ENCODE measurements at regions not wholly inside any gene's neighbourhood (a gene's known extent, or its start where the extent isn't known, plus 50 kb on each side); places are given as distances from the start of the nearest gene placed in this dataset.

DNA sequence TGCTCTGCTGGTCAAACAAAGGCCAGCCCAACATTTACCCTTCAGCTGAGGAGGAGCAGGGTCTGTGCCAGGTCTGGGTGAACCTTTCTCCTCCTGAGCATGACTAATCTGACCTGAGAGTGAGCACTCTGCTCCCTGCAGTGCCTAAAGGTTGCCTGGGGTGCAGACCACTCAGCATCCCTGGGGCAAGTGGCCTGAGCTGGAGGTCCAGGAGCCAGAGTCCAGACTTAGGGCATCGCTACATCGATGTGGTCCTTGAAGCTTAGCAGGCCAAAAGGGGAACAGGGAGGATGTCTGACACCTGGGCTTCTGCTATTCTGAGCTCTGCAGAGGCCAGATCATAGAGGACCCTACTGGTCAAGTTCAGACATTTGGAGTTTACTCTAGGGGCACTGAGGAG lies 119.1 kb downstream of the FAM43A start:
- no peak overlapping the region for H3K4me3 ChIP-seq (replicated peaks; ENCODE audit: low read depth, low read length)
- no peaks in the 10 kb centered on the region for H3K36me3 ChIP-seq (ENCODE audit: control insufficient read depth, insufficient read depth, low read length)
- DNase-seq (ENCODE audit: extremely low read depth, insufficient read length) = no peak
- TF ChIP-seq, protein P1, sequence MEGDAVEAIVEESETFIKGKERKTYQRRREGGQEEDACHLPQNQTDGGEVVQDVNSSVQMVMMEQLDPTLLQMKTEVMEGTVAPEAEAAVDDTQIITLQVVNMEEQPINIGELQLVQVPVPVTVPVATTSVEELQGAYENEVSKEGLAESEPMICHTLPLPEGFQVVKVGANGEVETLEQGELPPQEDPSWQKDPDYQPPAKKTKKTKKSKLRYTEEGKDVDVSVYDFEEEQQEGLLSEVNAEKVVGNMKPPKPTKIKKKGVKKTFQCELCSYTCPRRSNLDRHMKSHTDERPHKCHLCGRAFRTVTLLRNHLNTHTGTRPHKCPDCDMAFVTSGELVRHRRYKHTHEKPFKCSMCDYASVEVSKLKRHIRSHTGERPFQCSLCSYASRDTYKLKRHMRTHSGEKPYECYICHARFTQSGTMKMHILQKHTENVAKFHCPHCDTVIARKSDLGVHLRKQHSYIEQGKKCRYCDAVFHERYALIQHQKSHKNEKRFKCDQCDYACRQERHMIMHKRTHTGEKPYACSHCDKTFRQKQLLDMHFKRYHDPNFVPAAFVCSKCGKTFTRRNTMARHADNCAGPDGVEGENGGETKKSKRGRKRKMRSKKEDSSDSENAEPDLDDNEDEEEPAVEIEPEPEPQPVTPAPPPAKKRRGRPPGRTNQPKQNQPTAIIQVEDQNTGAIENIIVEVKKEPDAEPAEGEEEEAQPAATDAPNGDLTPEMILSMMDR (IDR thresholded peaks at IDR 0.05; ENCODE audit: insufficient read depth, low read length, poor library complexity, severe bottlenecking) = no peak
- H3K27me3 ChIP-seq (replicated peaks; ENCODE audit: control insufficient read depth, insufficient read depth, low read length) = peaks cover 4% of the 10 kb centered on the region; the same call in 1 of the 2 replicates

DNA sequence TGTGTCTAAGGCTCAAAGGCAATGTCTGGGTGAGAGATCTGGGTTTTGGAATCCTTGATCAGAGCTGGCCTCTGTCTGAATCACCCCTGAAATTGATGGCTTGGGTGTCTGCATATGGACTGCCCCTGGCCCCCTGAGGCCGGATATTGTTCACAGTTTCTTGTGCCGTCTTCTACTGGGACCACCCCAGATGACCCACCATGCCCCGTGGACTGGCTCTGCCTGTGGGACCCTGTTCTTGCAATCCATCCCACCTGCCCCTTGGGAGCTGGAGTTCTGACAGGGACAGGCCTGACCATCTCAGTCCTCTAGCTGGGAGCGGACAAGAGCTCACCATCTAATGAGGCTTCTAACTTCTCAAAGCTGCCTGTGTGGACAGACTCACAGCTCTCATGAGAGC lies 119.9 kb downstream of the FAM43A start:
- no peak for DNase-seq (ENCODE audit: extremely low read depth, insufficient read length)
- peaks cover 4% of the 10 kb centered on the region; the same call in 1 of the 2 replicates for H3K27me3 ChIP-seq (replicated peaks; ENCODE audit: control insufficient read depth, insufficient read depth, low read length)
- no peak overlapping the region for H3K4me3 ChIP-seq (replicated peaks; ENCODE audit: low read depth, low read length)
- no peaks in the 10 kb centered on the region for H3K36me3 ChIP-seq (ENCODE audit: control insufficient read depth, insufficient read depth, low read length)
- TF ChIP-seq, protein P1 (IDR thresholded peaks at IDR 0.05; ENCODE audit: insufficient read depth, low read length, poor library complexity, severe bottlenecking) = no peak

DNA sequence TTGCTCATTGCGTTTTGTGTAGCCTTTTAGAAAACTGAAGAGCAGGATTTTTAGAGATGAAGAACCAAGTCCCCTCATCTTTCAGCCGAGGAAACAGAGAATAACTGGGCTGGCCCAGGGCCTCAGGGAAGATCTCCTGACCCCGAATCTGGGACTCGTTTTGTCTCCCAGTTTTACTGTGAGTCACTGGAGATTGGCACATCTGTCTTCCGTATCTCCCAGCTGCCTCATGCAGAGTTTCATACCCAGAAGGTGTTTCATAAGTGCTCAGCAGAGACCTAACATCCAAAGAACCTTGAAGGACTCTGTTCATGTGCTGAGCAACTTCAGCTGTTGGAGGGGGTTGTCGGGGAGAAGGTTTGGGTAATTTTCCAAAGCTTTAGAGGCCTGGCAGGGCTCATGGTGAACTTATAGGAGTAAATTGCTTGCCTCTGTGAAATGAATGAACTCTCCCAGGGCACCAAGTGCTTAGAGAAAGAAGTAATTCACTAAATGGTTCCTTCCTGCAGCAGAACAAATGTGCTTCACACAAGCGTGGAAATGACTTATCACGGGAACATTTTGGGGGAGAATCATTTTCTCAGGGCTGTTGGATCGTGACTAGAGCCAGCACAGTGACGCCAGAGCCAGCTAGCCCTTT lies 121.4 kb downstream of the FAM43A start:
- TF ChIP-seq, protein P1 (IDR thresholded peaks at IDR 0.05; ENCODE audit: insufficient read depth, low read length, poor library complexity, severe bottlenecking) = no peak
- H3K27me3 ChIP-seq (replicated peaks; ENCODE audit: control insufficient read depth, insufficient read depth, low read length) = peaks cover 4% of the 10 kb centered on the region
- no peak for DNase-seq (ENCODE audit: extremely low read depth, insufficient read length)
- no peaks in the 10 kb centered on the region for H3K36me3 ChIP-seq (ENCODE audit: control insufficient read depth, insufficient read depth, low read length)
- H3K4me3 ChIP-seq (replicated peaks; ENCODE audit: low read depth, low read length) = no peak overlapping the region

DNA sequence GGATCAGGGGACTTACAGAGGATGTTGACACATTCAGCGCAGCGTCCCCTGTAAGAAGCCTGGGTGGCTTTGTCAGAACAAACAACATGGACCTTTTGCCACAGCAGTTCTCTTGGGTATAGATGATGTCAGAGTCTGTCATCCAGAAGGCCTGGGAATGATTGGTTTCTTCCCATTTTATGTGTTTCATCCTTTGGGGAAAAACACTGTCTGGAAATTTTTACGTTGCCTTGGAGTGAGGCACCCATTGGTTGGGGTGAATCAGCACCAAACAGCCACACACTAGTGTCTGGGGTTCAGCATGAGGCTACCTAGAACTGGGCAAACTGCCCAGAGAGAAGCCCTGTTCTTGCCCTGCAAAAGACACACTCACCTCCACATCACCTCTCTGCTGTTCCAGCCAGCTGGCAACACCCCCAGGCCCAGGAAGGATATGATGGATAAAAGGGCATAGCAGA lies 123.0 kb downstream of the FAM43A start:
- TF ChIP-seq, protein P1 (IDR thresholded peaks at IDR 0.05; ENCODE audit: insufficient read depth, low read length, poor library complexity, severe bottlenecking) = no peak
- H3K36me3 ChIP-seq (ENCODE audit: control insufficient read depth, insufficient read depth, low read length) = no peaks in the 10 kb centered on the region
- no peak overlapping the region for H3K4me3 ChIP-seq (replicated peaks; ENCODE audit: low read depth, low read length)
- H3K27me3 ChIP-seq (replicated peaks; ENCODE audit: control insufficient read depth, insufficient read depth, low read length) = peaks cover 5% of the 10 kb centered on the region
- DNase-seq (ENCODE audit: extremely low read depth, insufficient read length) = no peak

DNA sequence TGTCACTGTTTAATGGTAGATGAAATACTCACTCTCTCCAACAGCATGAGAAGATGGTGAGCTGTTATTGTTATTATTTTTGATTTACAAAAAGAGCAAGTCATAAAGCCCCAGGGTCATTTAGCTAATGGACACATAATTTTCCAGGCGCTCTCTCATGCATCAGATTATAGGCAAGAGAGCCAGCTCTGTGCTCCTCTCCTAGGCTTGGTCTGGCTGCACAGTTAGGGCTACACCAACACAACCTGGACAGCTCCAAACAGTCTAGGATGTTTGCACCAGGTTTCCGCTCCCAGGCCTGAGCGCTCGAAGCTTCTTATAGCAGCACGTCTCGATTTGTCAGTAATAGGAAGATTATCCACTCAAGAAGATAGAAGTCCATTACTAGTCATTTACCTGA lies 123.7 kb downstream of the FAM43A start:
- H3K27me3 ChIP-seq (replicated peaks; ENCODE audit: control insufficient read depth, insufficient read depth, low read length) = peaks cover 4% of the 10 kb centered on the region
- TF ChIP-seq, protein P1 (IDR thresholded peaks at IDR 0.05; ENCODE audit: insufficient read depth, low read length, poor library complexity, severe bottlenecking) = no peak
- no peaks in the 10 kb centered on the region for H3K36me3 ChIP-seq (ENCODE audit: control insufficient read depth, insufficient read depth, low read length)
- no peak overlapping the region for H3K4me3 ChIP-seq (replicated peaks; ENCODE audit: low read depth, low read length)
- DNase-seq (ENCODE audit: extremely low read depth, insufficient read length) = no peak
